Esophagus squamous epithelium (tissue), 5 donors: ENCODE measurements at regions not wholly inside any gene's neighbourhood (a gene's known extent, or its start where the extent isn't known, plus 50 kb on each side); places are given as distances from the start of the nearest gene placed in this dataset.

Source experiments
- DNase-seq: peaks from one replicate; lab custom pipeline; 2025; lab: John Stamatoyannopoulos, UW
- H3K27ac ChIP-seq, 4 donors: fragments of 200-600 bp; sonication (generic); one replicate each; pipeline ENCODE4 v1.5.1; 2016 to 2019; ENCODE audit warnings: mild to moderate bottlenecking in 1 of 4
- H3K27me3 ChIP-seq, 4 donors: fragments of 200-600 bp; sonication (generic); 1 replicate in 3 of 4; 2 replicates in 1 of 4; pipeline versions ENCODE4 v1.5.1 to v1.6.0; 2017 to 2021; ENCODE audit warnings: antibody characterized with exemption in 1 of 4
- H3K36me3 ChIP-seq, 3 donors: fragments of 200-600 bp; sonication (generic); one replicate each; pipeline ENCODE4 v1.5.1; 2016 to 2019
- H3K4me1 ChIP-seq, 3 donors: fragments of 200-600 bp; sonication (generic); one replicate each; pipeline ENCODE4 v1.5.1; 2017 to 2019
- H3K4me3 ChIP-seq, 4 donors: fragments of 200-600 bp; sonication (generic); 1 replicate in 3 of 4; 2 replicates in 1 of 4; pipeline ENCODE4 v1.5.1; 2016 to 2019; ENCODE audit warnings: mild to moderate bottlenecking in 2 of 4, moderate library complexity in 1 of 4
- H3K9me3 ChIP-seq, 3 donors: fragments of 200-600 bp; sonication (generic); one replicate each; pipeline ENCODE4 v1.5.1; 2016 to 2019
- CTCF ChIP-seq, 6 experiments: fragments of 450-650 bp in 4 of 6; fragments of 200-600 bp in 2 of 6; sonication (generic) in 2 of 6; IDR thresholded peaks; one replicate each; pipeline ENCODE4 v1.5.1; 2016 to 2019; ENCODE audit warnings: antibody characterized with exemption in 6 of 6, mild to moderate bottlenecking in 4 of 6, moderate library complexity in 4 of 6
- POLR2A ChIP-seq, 4 donors: fragments of 450-650 bp; IDR thresholded peaks; one replicate each; pipeline ENCODE4 v1.6.1; 2017; ENCODE audit warnings: antibody characterized with exemption in 4 of 4, mild to moderate bottlenecking in 4 of 4, moderate library complexity in 3 of 4
- WGBS, 2 donors: methylation state at CpG; one replicate each; pipeline ENCODE4 v1.1.5; 2018; 5-methylcytosine and 5-hydroxymethylcytosine counted together
- intact Hi-C: fragments of 100-400 bp; cut with DNase I; formaldehyde crosslinking; loops from one replicate; pipeline ENCODE4 v1.15.0; 2022
- donor health status: DM: yes; HTN: yes; CAD: no.

GRCh38 chr20:51139891-51140290 lies 117.0 kb upstream of the KCNG1 start:
- WGBS, 2 donors, result 62 to 74% methylated on average over 3 of the region's 3 CpGs
- no peaks in the 10 kb centered on the region for H3K9me3 ChIP-seq
- no peak for TF ChIP-seq POLR2A (IDR thresholded peaks at IDR 0.05)
- TF ChIP-seq CTCF (IDR thresholded peaks at IDR 0.05), result no peak

GRCh38 chr20:51138576-51138975 lies 115.7 kb upstream of the KCNG1 start:
- Histone ChIP-seq H3K27ac (no peak overlapping the region), H3K4me1 (peaks cover 0 to 8% (median 0%) of the 10 kb centered on the region in 3 donors), H3K4me3 (no peak overlapping the region), H3K9me3 (no peaks in the 10 kb centered on the region), H3K27me3 (no peaks in the 10 kb centered on the region), H3K36me3 (no peaks in the 10 kb centered on the region)
- WGBS, 2 donors, result 61 to 66% methylated on average over 3 to 4 of the region's 4 CpGs
- TF ChIP-seq CTCF (IDR thresholded peaks at IDR 0.05) (no peak), POLR2A (IDR thresholded peaks at IDR 0.05) (no peak)
- intact Hi-C loops, result no loop called here
- no peak for DNase-seq

More at GRCh38 chr20:51139891-51140290, 117.0 kb upstream of the KCNG1 start:
- Histone ChIP-seq H3K4me1 (peaks cover 0 to 8% (median 0%) of the 10 kb centered on the region in 3 donors), H3K4me3 (no peak overlapping the region), H3K36me3 (no peaks in the 10 kb centered on the region), H3K27ac (no peak overlapping the region), H3K27me3 (peaks cover 0 to 6% (median 0%) of the 10 kb centered on the region in 4 donors)
- DNase-seq, result no peak
- intact Hi-C loops, result no loop called here

GRCh38 chr20:51137461-51137860 lies 114.6 kb upstream of the KCNG1 start:
- no peaks in the 10 kb centered on the region for H3K36me3 ChIP-seq
- WGBS, 2 donors, result 74 to 83% methylated on average over 3 of the region's 3 CpGs
- H3K9me3 ChIP-seq, result no peaks in the 10 kb centered on the region
- no peak overlapping the region for H3K27ac ChIP-seq
- intact Hi-C loops, result no loop called here
- no peak for DNase-seq
- no peaks in the 10 kb centered on the region for H3K27me3 ChIP-seq
- peaks cover 0 to 4% (median 0%) of the 10 kb centered on the region in 3 donors for H3K4me1 ChIP-seq
- TF ChIP-seq POLR2A (IDR thresholded peaks at IDR 0.05), result no peak
- TF ChIP-seq CTCF (IDR thresholded peaks at IDR 0.05), result no peak
- H3K4me3 ChIP-seq, result no peak overlapping the region

GRCh38 chr20:51135926-51136715 lies 113.2 kb upstream of the KCNG1 start:
- Histone ChIP-seq H3K9me3 (no peaks in the 10 kb centered on the region), H3K27ac (no peak overlapping the region), H3K36me3 (no peaks in the 10 kb centered on the region), H3K4me3 (no peak overlapping the region), H3K4me1 (peaks cover 0 to 4% (median 0%) of the 10 kb centered on the region in 3 donors), H3K27me3 (no peaks in the 10 kb centered on the region)
- TF ChIP-seq CTCF (IDR thresholded peaks at IDR 0.05) (no peak), POLR2A (IDR thresholded peaks at IDR 0.05) (no peak)
- 62 to 76% methylated on average over 7 of the region's 7 CpGs for WGBS, 2 donors
- DNase-seq, result no peak
- intact Hi-C loops, result no loop called here

- H3K27ac ChIP-seq, result no peak overlapping the region
- WGBS, 2 donors, result 80 to 82% methylated on average over 6 of the region's 6 CpGs
- no peak for DNase-seq
Measured at GRCh38 chr20:51134405-51134804, 111.5 kb upstream of the KCNG1 start.

More at GRCh38 chr20:51134405-51134804, 111.5 kb upstream of the KCNG1 start:
- Histone ChIP-seq H3K36me3 (no peaks in the 10 kb centered on the region), H3K27me3 (no peaks in the 10 kb centered on the region), H3K4me3 (no peak overlapping the region), H3K9me3 (no peaks in the 10 kb centered on the region), H3K4me1 (peaks cover 0 to 6% (median 0%) of the 10 kb centered on the region in 3 donors)
- intact Hi-C loops, result no loop called here
- TF ChIP-seq POLR2A (IDR thresholded peaks at IDR 0.05) (no peak), CTCF (IDR thresholded peaks at IDR 0.05) (no peak)
